WI38 (cell line): ENCODE measurements at regions not wholly inside any gene's neighbourhood (a gene's known extent, or its start where the extent isn't known, plus 50 kb on each side); places are given as distances from the start of the nearest gene placed in this dataset.

Experiments used
- H3K4me3 ChIP-seq: 2 replicates; pipeline ENCODE4 v1.5.1; 2011; ENCODE audit warnings: low read depth, mild to moderate bottlenecking, control low read depth, low read length
- TF ChIP-seq, protein P1 (sequence below): IDR thresholded peaks from 2 replicates; pipeline ENCODE4 v1.5.1; 2012; ENCODE audit warnings: low read depth, mild to moderate bottlenecking, control low read depth, low read length

- H3K4me3 ChIP-seq = no peak overlapping the region
- TF ChIP-seq, protein P1, sequence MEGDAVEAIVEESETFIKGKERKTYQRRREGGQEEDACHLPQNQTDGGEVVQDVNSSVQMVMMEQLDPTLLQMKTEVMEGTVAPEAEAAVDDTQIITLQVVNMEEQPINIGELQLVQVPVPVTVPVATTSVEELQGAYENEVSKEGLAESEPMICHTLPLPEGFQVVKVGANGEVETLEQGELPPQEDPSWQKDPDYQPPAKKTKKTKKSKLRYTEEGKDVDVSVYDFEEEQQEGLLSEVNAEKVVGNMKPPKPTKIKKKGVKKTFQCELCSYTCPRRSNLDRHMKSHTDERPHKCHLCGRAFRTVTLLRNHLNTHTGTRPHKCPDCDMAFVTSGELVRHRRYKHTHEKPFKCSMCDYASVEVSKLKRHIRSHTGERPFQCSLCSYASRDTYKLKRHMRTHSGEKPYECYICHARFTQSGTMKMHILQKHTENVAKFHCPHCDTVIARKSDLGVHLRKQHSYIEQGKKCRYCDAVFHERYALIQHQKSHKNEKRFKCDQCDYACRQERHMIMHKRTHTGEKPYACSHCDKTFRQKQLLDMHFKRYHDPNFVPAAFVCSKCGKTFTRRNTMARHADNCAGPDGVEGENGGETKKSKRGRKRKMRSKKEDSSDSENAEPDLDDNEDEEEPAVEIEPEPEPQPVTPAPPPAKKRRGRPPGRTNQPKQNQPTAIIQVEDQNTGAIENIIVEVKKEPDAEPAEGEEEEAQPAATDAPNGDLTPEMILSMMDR = no peak
Measured at GRCh38 chr12:98060411-98060810, 455.0 kb upstream of the TMPO start.

GRCh38 chr12:98062464-98063245 is 452.7 kb upstream of the TMPO start:
- TF ChIP-seq, protein P1 = no peak
- H3K4me3 ChIP-seq = no peak overlapping the region

DNA sequence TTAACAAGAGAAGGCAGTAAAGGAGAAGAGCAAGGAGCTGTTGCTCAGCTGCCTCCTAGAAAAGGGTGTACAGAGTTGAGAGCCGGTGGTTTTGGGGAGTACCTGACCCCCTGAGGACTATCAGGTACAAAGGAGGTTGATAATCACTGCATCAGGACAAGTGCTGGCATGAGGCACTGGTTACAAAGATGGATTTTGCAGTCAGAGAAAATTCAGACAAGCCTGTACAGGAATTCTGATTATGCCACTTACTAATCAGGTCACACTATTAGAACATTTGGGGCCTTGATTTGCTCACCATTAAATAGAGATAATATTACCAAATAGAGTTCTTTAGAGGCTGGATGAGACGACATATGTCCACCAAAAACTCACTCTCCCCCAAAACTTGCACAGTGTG is 450.9 kb upstream of the TMPO start:
- H3K4me3 ChIP-seq = no peak overlapping the region
- TF ChIP-seq, protein P1 = no peak

DNA sequence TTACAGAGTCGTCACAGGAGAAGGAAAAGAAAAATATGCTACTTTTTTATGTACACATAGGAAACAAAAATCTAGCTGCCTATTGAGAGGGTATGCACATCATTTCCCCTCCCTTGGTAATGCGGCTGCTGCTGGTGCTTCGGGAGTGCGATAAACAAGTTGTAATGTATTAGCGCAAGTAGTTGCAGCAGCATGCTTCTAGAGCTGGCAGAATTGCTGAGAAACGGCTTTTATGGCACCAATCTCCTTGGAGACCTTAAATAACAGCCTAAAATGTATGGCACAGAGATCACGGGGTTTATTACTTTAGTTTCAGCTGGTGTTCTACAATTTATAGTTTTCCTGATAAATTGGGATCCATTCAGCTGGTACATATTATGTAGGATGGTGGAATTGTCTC is 447.6 kb upstream of the TMPO start:
- no peak overlapping the region for H3K4me3 ChIP-seq
- TF ChIP-seq, protein P1 = no peak

GRCh38 chr12:98073610-98074009 is 441.8 kb upstream of the TMPO start:
- TF ChIP-seq, protein P1 = no peak
- no peak overlapping the region for H3K4me3 ChIP-seq

- no peak overlapping the region for H3K4me3 ChIP-seq
- TF ChIP-seq, protein P1 = no peak
Measured at GRCh38 chr12:98074286-98074685, 441.1 kb upstream of the TMPO start.

DNA sequence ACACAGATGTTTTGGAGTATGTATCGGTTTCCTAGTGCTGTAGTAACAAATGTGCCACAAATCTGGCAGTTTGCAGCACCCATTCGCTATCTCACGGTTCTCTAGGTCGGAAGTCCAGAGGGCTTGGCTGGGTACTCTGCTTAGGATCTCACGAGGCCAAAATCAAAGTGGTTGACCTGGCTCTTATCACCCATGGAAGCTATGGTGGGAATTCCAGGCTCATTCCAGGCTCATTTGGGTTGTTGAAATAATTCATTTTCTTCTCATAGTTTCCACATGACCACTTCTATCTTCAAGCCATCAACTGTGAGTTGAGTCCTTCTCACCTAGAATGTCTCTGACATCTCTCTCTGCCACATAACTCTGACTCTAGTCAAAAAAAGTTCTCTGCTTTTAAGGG is 431.0 kb upstream of the TMPO start:
- TF ChIP-seq, protein P1 = no peak
- H3K4me3 ChIP-seq = no peak overlapping the region
